H1 (cell line): ENCODE measurements at regions not wholly inside any gene's neighbourhood (a gene's known extent, or its start where the extent isn't known, plus 50 kb on each side); places are given as distances from the start of the nearest gene placed in this dataset.

Experiments
- RXRA ChIP-seq: IDR thresholded peaks from 2 replicates; pipeline ENCODE4 v1.6.1; 2011; ENCODE audit warnings: low read depth, mild to moderate bottlenecking, low read length, moderate library complexity; ENCODE audit not compliant: insufficient read depth
- SIX5 ChIP-seq: IDR thresholded peaks from 2 replicates; pipeline ENCODE4 v1.6.1; 2011; ENCODE audit warnings: mild to moderate bottlenecking, low read depth, low read length

DNA sequence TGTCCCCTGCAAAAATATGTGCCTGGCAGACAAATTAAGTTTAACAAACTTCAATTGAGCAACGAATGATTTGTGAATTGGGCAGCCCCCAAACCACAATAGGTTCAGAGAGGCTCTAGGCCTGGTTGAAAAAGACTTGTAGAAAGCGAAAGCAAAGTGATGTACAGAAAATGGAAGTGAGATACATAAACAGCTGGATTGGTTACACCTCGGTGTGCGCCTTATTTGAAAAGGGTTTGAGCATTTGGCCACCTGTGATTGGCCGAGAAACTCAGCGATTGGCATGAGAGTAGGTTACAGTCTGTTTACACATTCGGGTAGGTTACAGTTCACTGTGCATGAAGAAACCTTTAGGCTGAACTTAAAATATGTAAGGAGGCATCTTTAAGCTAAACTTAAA, 136.9 kb downstream of the CD83 start (continued):
- TF ChIP-seq RXRA (no peak), SIX5 (no peak)
